ENCODE measurements at regions not wholly inside any gene's neighbourhood (a gene's known extent, or its start where the extent isn't known, plus 50 kb on each side); places are given as distances from the start of the nearest gene placed in this dataset.

GRCh38 chr2:220269367-220269766, 641.9 kb downstream of the SLC4A3 start:
- TF ChIP-seq MAX (IDR thresholded peaks at IDR 0.05) (no peak), SATB2 (CRISPR knock-in tag; IDR thresholded peaks at IDR 0.05) (no peak), NFE2L1 (CRISPR knock-in tag; IDR thresholded peaks at IDR 0.05; ENCODE audit: borderline replicate concordance) (no peak), BORCS8-MEF2B (CRISPR knock-in tag; IDR thresholded peaks at IDR 0.05) (no peak), FOXK2 (IDR thresholded peaks at IDR 0.05) (no peak), POLR2AphosphoS5 (IDR thresholded peaks at IDR 0.05; ENCODE audit: low read depth, low read length) (no peak)
- TF ChIP-seq, protein P1, sequence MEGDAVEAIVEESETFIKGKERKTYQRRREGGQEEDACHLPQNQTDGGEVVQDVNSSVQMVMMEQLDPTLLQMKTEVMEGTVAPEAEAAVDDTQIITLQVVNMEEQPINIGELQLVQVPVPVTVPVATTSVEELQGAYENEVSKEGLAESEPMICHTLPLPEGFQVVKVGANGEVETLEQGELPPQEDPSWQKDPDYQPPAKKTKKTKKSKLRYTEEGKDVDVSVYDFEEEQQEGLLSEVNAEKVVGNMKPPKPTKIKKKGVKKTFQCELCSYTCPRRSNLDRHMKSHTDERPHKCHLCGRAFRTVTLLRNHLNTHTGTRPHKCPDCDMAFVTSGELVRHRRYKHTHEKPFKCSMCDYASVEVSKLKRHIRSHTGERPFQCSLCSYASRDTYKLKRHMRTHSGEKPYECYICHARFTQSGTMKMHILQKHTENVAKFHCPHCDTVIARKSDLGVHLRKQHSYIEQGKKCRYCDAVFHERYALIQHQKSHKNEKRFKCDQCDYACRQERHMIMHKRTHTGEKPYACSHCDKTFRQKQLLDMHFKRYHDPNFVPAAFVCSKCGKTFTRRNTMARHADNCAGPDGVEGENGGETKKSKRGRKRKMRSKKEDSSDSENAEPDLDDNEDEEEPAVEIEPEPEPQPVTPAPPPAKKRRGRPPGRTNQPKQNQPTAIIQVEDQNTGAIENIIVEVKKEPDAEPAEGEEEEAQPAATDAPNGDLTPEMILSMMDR (CRISPR knock-in tag; IDR thresholded peaks at IDR 0.05): no peak
